HCT116 (cell line): ENCODE measurements at regions not wholly inside any gene's neighbourhood (a gene's known extent, or its start where the extent isn't known, plus 50 kb on each side); places are given as distances from the start of the nearest gene placed in this dataset.

Source experiments
- CEBPB ChIP-seq: IDR thresholded peaks from 2 replicates; pipeline ENCODE4 v1.6.1; 2012; ENCODE audit warnings: low read depth
- CTCF ChIP-seq, 3 experiments: fragments of 200-600 bp in 1 of 3; sonication (generic) in 1 of 3; IDR thresholded peaks in 2 of 3; conservative IDR thresholded peaks in 1 of 3; 2 replicates each; pipeline ENCODE4 v1.5.1; 2012 to 2017; ENCODE audit warnings: low read depth in 2 of 3, low read length in 2 of 3, antibody characterized with exemption in 1 of 3, borderline replicate concordance in 1 of 3, control low read depth in 1 of 3, mild to moderate bottlenecking in 1 of 3, mixed read lengths in 1 of 3, mixed run types in 1 of 3, moderate library complexity in 1 of 3; ENCODE audit not compliant: insufficient read depth in 1 of 3
- EGR1 ChIP-seq: IDR thresholded peaks from 2 replicates; pipeline ENCODE4 v1.6.1; 2012; ENCODE audit warnings: low read depth
- EZH2 ChIP-seq: fragments of 200-600 bp; sonication (generic); IDR thresholded peaks from 2 replicates; pipeline ENCODE4 v1.6.1; 2017; ENCODE audit warnings: antibody characterized with exemption, mixed run types
- JUND ChIP-seq: IDR thresholded peaks from 2 replicates; pipeline ENCODE4 v1.6.1; 2012
- POLR2A ChIP-seq: IDR thresholded peaks from 2 replicates; pipeline ENCODE4 v1.7.0; 2011; ENCODE audit warnings: borderline replicate concordance; ENCODE audit not compliant: insufficient read depth, insufficient read length; ENCODE audit errors: extremely low read depth
- REST ChIP-seq: IDR thresholded peaks from 2 replicates; pipeline ENCODE4 v1.6.1; 2012; ENCODE audit warnings: low read depth
- YY1 ChIP-seq: IDR thresholded peaks from 2 replicates; pipeline ENCODE4 v1.6.1; 2011; ENCODE audit warnings: low read length, low read depth, moderate library complexity, mild to moderate bottlenecking; ENCODE audit not compliant: insufficient replicate concordance; ENCODE audit errors: extremely low read depth
- ZFX ChIP-seq: fragments of 450-650 bp; IDR thresholded peaks from 2 replicates; pipeline ENCODE4 v1.6.1; 2017

GRCh38 chr4:60744767-60745166 is 455.4 kb upstream of the ADGRL3 start:
- TF ChIP-seq CTCF (IDR thresholded peaks at IDR 0.05 in 2 of 3, conservative IDR thresholded peaks at IDR 0.05 in 1 of 3; ENCODE audit: borderline replicate concordance in 1 of 3, insufficient read depth in 1 of 3, low read depth in 2 of 3, low read length in 2 of 3) (no peak), POLR2A (no peak), ZFX (no peak), YY1 (no peak), JUND (no peak), EGR1 (no peak), REST (no peak), EZH2 (no peak), CEBPB (no peak)
